HL-60 (cell line): ENCODE measurements at regions not wholly inside any gene's neighbourhood (a gene's known extent, or its start where the extent isn't known, plus 50 kb on each side); places are given as distances from the start of the nearest gene placed in this dataset.

Experiments used
- DNase-seq, 2 experiments: peaks; one replicate each; pipeline ENCODE4 v3.0.0-alpha.2; 2010 to 2020; ENCODE audit warnings: low read depth in 1 of 2, low spot score in 1 of 2
- H3K27ac ChIP-seq: fragments of 250-450 bp; sonication (Bioruptor Pico); replicated peaks from 2 replicates; pipeline ENCODE4 v1.5.1; 2020; ENCODE audit warnings: mild to moderate bottlenecking, moderate library complexity
- H3K27me3 ChIP-seq: fragments of 250-450 bp; sonication (Bioruptor Pico); 2 replicates; pipeline ENCODE4 v1.5.1; 2021; ENCODE audit warnings: mild to moderate bottlenecking, moderate library complexity; ENCODE audit not compliant: insufficient read depth, poor library complexity, severe bottlenecking
- H3K4me3 ChIP-seq: replicated peaks from 2 replicates; pipeline ENCODE4 v1.5.1; 2011; ENCODE audit warnings: mild to moderate bottlenecking, control low read depth, low read length; ENCODE audit not compliant: insufficient read depth
- GABPA ChIP-seq: IDR thresholded peaks from 2 replicates; pipeline ENCODE4 v1.6.1; 2012; ENCODE audit warnings: low read depth
- POLR2AphosphoS5 ChIP-seq: IDR thresholded peaks from 2 replicates; pipeline ENCODE4 v1.6.1; 2012; ENCODE audit warnings: low read depth
- REST ChIP-seq: IDR thresholded peaks from 2 replicates; pipeline ENCODE4 v1.6.1; 2012; ENCODE audit warnings: low read depth; ENCODE audit not compliant: insufficient replicate concordance
- SPI1 ChIP-seq: IDR thresholded peaks from 2 replicates; pipeline ENCODE4 v1.6.1; 2012; ENCODE audit warnings: low read depth, mild to moderate bottlenecking, borderline replicate concordance
- TF ChIP-seq, protein P1 (sequence below): IDR thresholded peaks from one replicate; pipeline ENCODE4 v1.5.1; 2011; ENCODE audit warnings: low read length, control low read depth, inconsistent platforms; ENCODE audit not compliant: insufficient read depth

GRCh38 chr17:52294301-52294700 lies 135.8 kb upstream of the CA10 start:
- DNase-seq = no peak
- Histone ChIP-seq H3K27me3 (no peaks in the 10 kb centered on the region), H3K4me3 (no peak overlapping the region), H3K27ac (no peak overlapping the region)
- TF ChIP-seq POLR2AphosphoS5 (no peak), GABPA (no peak), SPI1 (no peak), REST (no peak)
- TF ChIP-seq, protein P1, sequence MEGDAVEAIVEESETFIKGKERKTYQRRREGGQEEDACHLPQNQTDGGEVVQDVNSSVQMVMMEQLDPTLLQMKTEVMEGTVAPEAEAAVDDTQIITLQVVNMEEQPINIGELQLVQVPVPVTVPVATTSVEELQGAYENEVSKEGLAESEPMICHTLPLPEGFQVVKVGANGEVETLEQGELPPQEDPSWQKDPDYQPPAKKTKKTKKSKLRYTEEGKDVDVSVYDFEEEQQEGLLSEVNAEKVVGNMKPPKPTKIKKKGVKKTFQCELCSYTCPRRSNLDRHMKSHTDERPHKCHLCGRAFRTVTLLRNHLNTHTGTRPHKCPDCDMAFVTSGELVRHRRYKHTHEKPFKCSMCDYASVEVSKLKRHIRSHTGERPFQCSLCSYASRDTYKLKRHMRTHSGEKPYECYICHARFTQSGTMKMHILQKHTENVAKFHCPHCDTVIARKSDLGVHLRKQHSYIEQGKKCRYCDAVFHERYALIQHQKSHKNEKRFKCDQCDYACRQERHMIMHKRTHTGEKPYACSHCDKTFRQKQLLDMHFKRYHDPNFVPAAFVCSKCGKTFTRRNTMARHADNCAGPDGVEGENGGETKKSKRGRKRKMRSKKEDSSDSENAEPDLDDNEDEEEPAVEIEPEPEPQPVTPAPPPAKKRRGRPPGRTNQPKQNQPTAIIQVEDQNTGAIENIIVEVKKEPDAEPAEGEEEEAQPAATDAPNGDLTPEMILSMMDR = no peak

DNA sequence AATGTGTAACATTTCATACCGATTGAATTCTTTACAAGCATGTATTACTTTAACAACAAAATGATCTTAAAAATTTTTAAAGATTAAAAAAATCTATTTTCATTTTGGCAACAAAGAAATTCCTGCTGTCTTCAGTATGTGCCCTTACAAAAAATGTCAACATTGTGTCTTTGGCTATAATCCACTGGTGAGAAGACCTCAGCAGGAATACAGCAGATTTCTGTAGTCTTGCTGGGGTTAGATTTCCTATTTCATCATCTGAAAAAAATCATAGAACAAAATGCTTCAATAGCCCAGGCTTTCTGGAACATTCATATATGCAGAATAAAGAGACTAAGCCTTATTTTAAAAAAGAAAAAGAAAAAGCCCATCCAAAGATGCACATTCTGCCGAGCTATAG lies 129.1 kb upstream of the CA10 start:
- TF ChIP-seq POLR2AphosphoS5 = no peak
- H3K4me3 ChIP-seq = no peak overlapping the region

DNA sequence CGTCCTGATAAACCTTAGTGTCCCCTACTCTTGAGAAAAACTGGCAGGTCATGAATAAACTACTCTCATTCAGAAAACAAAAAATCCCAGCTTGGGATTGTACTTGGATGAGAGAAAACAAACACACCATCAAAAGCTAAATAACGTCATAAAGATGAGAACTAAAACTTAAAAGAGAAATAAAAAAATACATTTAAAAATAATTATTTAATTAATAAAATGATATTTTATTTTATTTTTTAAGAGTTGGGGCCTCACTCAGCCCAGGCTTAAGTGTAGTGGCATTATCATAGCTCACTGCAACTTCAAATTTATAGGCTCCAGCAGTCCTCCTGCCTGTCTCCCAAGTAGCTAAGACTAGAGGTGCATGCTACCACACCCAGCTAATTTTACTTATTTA lies 125.4 kb upstream of the CA10 start:
- H3K27ac ChIP-seq = no peak overlapping the region
- TF ChIP-seq GABPA = no peak
- TF ChIP-seq, protein P1 = no peak
- no peak for TF ChIP-seq SPI1
- TF ChIP-seq REST = no peak
- TF ChIP-seq POLR2AphosphoS5 = no peak
- H3K4me3 ChIP-seq = no peak overlapping the region
- H3K27me3 ChIP-seq = no peaks in the 10 kb centered on the region
- no peak for DNase-seq

More for the DNA sequence above, 129.1 kb upstream of the CA10 start:
- H3K27me3 ChIP-seq = no peaks in the 10 kb centered on the region
- DNase-seq = no peak
- H3K27ac ChIP-seq = no peak overlapping the region

GRCh38 chr17:52276381-52277008 lies 118.0 kb upstream of the CA10 start:
- no peak for DNase-seq
- Histone ChIP-seq H3K4me3 (no peak overlapping the region), H3K27me3 (no peaks in the 10 kb centered on the region), H3K27ac (no peak overlapping the region)
- TF ChIP-seq REST (no peak), GABPA (no peak)
- TF ChIP-seq, protein P1 = no peak
